Trophoblast cell (in vitro differentiated cells and primary cell): ENCODE measurements at regions not wholly inside any gene's neighbourhood (a gene's known extent, or its start where the extent isn't known, plus 50 kb on each side); places are given as distances from the start of the nearest gene placed in this dataset.
A peak's percentile ranks its signal among the peaks of the same experiment; 100 is the strongest.

Source experiments
- DNase-seq, 2 donors: peaks; one replicate each; pipeline ENCODE4 v3.0.0-alpha.2; 2016
- H2AFZ ChIP-seq: 2 replicates; pipeline ENCODE4 v1.6.1; 2013; ENCODE audit warnings: low read length, moderate library complexity, mild to moderate bottlenecking; ENCODE audit not compliant: insufficient read depth, poor library complexity
- H2AK5ac ChIP-seq: 2 replicates; pipeline ENCODE4 v1.6.1; 2013; ENCODE audit warnings: mild to moderate bottlenecking, low read length
- H2BK120ac ChIP-seq: 2 replicates; pipeline ENCODE4 v1.6.1; 2013; ENCODE audit warnings: low read length, mild to moderate bottlenecking, moderate library complexity; ENCODE audit not compliant: insufficient read depth, poor library complexity
- H2BK12ac ChIP-seq: 2 replicates; pipeline ENCODE4 v1.6.1; 2013; ENCODE audit warnings: mild to moderate bottlenecking, low read length, moderate library complexity
- H2BK5ac ChIP-seq: 2 replicates; pipeline ENCODE4 v1.6.1; 2013; ENCODE audit warnings: low read length, low read depth, moderate library complexity, mild to moderate bottlenecking; ENCODE audit not compliant: poor library complexity
- H3K14ac ChIP-seq: 2 replicates; pipeline ENCODE4 v1.6.1; 2013; ENCODE audit warnings: mild to moderate bottlenecking, low read length
- H3K18ac ChIP-seq: 2 replicates; pipeline ENCODE4 v1.6.1; 2013; ENCODE audit warnings: mild to moderate bottlenecking, low read length
- H3K23ac ChIP-seq: 2 replicates; pipeline ENCODE4 v1.6.1; 2013; ENCODE audit warnings: low read length
- H3K27ac ChIP-seq: 2 replicates; pipeline ENCODE4 v1.5.1; 2013; ENCODE audit warnings: low read depth, mild to moderate bottlenecking, inconsistent platforms, low read length, moderate library complexity
- H3K27me3 ChIP-seq: 2 replicates; pipeline ENCODE4 v1.6.1; 2013; ENCODE audit warnings: inconsistent platforms, mild to moderate bottlenecking, low read length, moderate library complexity; ENCODE audit not compliant: insufficient read depth
- H3K36me3 ChIP-seq, 2 experiments: 1 replicate in 1 of 2; 2 replicates in 1 of 2; pipeline ENCODE4 v1.6.1; 2013; ENCODE audit warnings: low read length in 2 of 2, mild to moderate bottlenecking in 2 of 2, moderate library complexity in 1 of 2; ENCODE audit not compliant: insufficient read depth in 2 of 2, control insufficient read depth in 1 of 2
- H3K4ac ChIP-seq: 2 replicates; pipeline ENCODE4 v1.6.1; 2013; ENCODE audit warnings: low read depth, mild to moderate bottlenecking, low read length, moderate library complexity
- H3K4me1 ChIP-seq, 2 experiments: 1 replicate in 1 of 2; 2 replicates in 1 of 2; pipeline ENCODE4 v1.6.1; 2013; ENCODE audit warnings: low read length in 2 of 2, mild to moderate bottlenecking in 2 of 2, moderate library complexity in 1 of 2; ENCODE audit not compliant: insufficient read depth in 2 of 2, control insufficient read depth in 1 of 2
- H3K4me2 ChIP-seq: 2 replicates; pipeline ENCODE4 v1.6.1; 2013; ENCODE audit warnings: inconsistent platforms, mild to moderate bottlenecking, low read length, moderate library complexity
- H3K4me3 ChIP-seq: 2 replicates; pipeline ENCODE4 v1.5.1; 2013; ENCODE audit warnings: mild to moderate bottlenecking, low read depth, low read length, inconsistent platforms
- H3K79me1 ChIP-seq: one replicate; pipeline ENCODE4 v1.6.1; 2013; ENCODE audit warnings: low read length
- H3K79me2 ChIP-seq: 2 replicates; pipeline ENCODE4 v1.6.1; 2013; ENCODE audit warnings: low read length, mild to moderate bottlenecking; ENCODE audit not compliant: control insufficient read depth, insufficient read depth, poor library complexity
- H3K9ac ChIP-seq: 2 replicates; pipeline ENCODE4 v1.6.1; 2013; ENCODE audit warnings: mild to moderate bottlenecking, low read length
- H3K9me3 ChIP-seq: 2 replicates; pipeline ENCODE4 v1.6.1; 2013; ENCODE audit warnings: low read depth, mild to moderate bottlenecking, control low read depth, inconsistent platforms, low read length; ENCODE audit not compliant: insufficient read depth
- H4K12ac ChIP-seq: 2 replicates; pipeline ENCODE4 v1.6.1; 2013; ENCODE audit warnings: low read depth, mild to moderate bottlenecking, low read length, moderate library complexity
- H4K8ac ChIP-seq: 2 replicates; pipeline ENCODE4 v1.6.1; 2013; ENCODE audit warnings: low read depth, mild to moderate bottlenecking, low read length, moderate library complexity
- H4K91ac ChIP-seq: one replicate; pipeline ENCODE4 v1.6.1; 2013; ENCODE audit warnings: low read depth, mild to moderate bottlenecking, low read length, moderate library complexity
- WGBS: extraction: QIAGEN DNeasy Blood & Tissue Kit; methylation state at CpG from one replicate; pipeline ENCODE4 v1.1.7; 2013; ENCODE audit warnings: missing lambda C conversion rate; ENCODE audit not compliant: insufficient read length, insufficient coverage; ENCODE audit errors: extremely low coverage; 5-methylcytosine and 5-hydroxymethylcytosine counted together

- no CpG with 5 or more reads among the region's 2 CpGs for WGBS
- no peak for DNase-seq
- no peaks in the 10 kb centered on the region for H3K4me1 ChIP-seq
These were observed 472.8 kb upstream of the MKI67 start for GRCh38 chr10:128599030-128599429.

GRCh38 chr10:128599538-128599937 lies 473.3 kb upstream of the MKI67 start:
- H3K14ac ChIP-seq, result no peak overlapping the region
- no peak overlapping the region for H2AK5ac ChIP-seq
- H3K4me1 ChIP-seq, result no peaks in the 10 kb centered on the region
- no peak overlapping the region for H3K9ac ChIP-seq
- H3K4me2 ChIP-seq, result no peak overlapping the region
- no peak overlapping the region for H4K8ac ChIP-seq
- H3K27me3 ChIP-seq, result no peaks in the 10 kb centered on the region
- WGBS, result no CpG with 5 or more reads among the region's 4 CpGs
- no peak overlapping the region for H2AFZ ChIP-seq
- no peaks in the 10 kb centered on the region for H3K9me3 ChIP-seq
- no peak overlapping the region for H4K12ac ChIP-seq
- H3K23ac ChIP-seq, result no peak overlapping the region
- no peak overlapping the region for H3K4ac ChIP-seq
- DNase-seq, result no peak
- H3K18ac ChIP-seq, result no peak overlapping the region
- H3K27ac ChIP-seq, result no peak overlapping the region
- H2BK12ac ChIP-seq, result peak overlapping the region; percentile 24
- H2BK120ac ChIP-seq, result no peak overlapping the region
- H3K79me1 ChIP-seq, result peaks cover 1% of the 10 kb centered on the region
- H3K79me2 ChIP-seq, result no peaks in the 10 kb centered on the region
- H3K36me3 ChIP-seq, result no peaks in the 10 kb centered on the region
- no peak overlapping the region for H3K4me3 ChIP-seq
- no peak overlapping the region for H2BK5ac ChIP-seq
- no peak overlapping the region for H4K91ac ChIP-seq

More at GRCh38 chr10:128599030-128599429, 472.8 kb upstream of the MKI67 start:
- Histone ChIP-seq H3K36me3 (no peaks in the 10 kb centered on the region), H3K79me2 (no peaks in the 10 kb centered on the region), H4K91ac (no peak overlapping the region), H3K23ac (no peak overlapping the region), H3K27ac (no peak overlapping the region), H3K4ac (no peak overlapping the region), H2BK5ac (no peak overlapping the region), H3K14ac (no peak overlapping the region), H3K79me1 (peaks cover 1% of the 10 kb centered on the region), H2AK5ac (no peak overlapping the region), H2BK120ac (no peak overlapping the region), H2AFZ (no peak overlapping the region), H2BK12ac (peak overlapping the region; percentile 58), H3K9ac (no peak overlapping the region), H3K27me3 (no peaks in the 10 kb centered on the region), H4K8ac (no peak overlapping the region), H3K9me3 (no peaks in the 10 kb centered on the region), H3K4me2 (no peak overlapping the region), H3K4me3 (no peak overlapping the region), H3K18ac (no peak overlapping the region), H4K12ac (no peak overlapping the region)

GRCh38 chr10:128602183-128602582 lies 476.0 kb upstream of the MKI67 start:
- no peak overlapping the region for H2AK5ac ChIP-seq
- H3K79me1 ChIP-seq, result peaks cover 1% of the 10 kb centered on the region
- no peak overlapping the region for H2BK5ac ChIP-seq

GRCh38 chr10:128604025-128604424 lies 477.8 kb upstream of the MKI67 start:
- no peak overlapping the region for H3K4me3 ChIP-seq

More at GRCh38 chr10:128602183-128602582, 476.0 kb upstream of the MKI67 start:
- H4K8ac ChIP-seq, result no peak overlapping the region
- H3K9me3 ChIP-seq, result peaks cover under 1% of the 10 kb centered on the region
- no peak for DNase-seq
- no peak overlapping the region for H3K23ac ChIP-seq
- H3K18ac ChIP-seq, result no peak overlapping the region
- no peak overlapping the region for H4K91ac ChIP-seq
- H4K12ac ChIP-seq, result no peak overlapping the region
- H2BK120ac ChIP-seq, result no peak overlapping the region
- no peaks in the 10 kb centered on the region for H3K79me2 ChIP-seq
- H3K9ac ChIP-seq, result no peak overlapping the region
- H3K36me3 ChIP-seq, result no peaks in the 10 kb centered on the region
- H3K14ac ChIP-seq, result no peak overlapping the region
- H3K27ac ChIP-seq, result no peak overlapping the region
- no peak overlapping the region for H2BK12ac ChIP-seq
- H2AFZ ChIP-seq, result no peak overlapping the region
- no peaks in the 10 kb centered on the region for H3K27me3 ChIP-seq
- H3K4me1 ChIP-seq, result no peaks in the 10 kb centered on the region
- no peak overlapping the region for H3K4me2 ChIP-seq
- no CpG with 5 or more reads among the region's 6 CpGs for WGBS
- H3K4me3 ChIP-seq, result no peak overlapping the region
- no peak overlapping the region for H3K4ac ChIP-seq

More at GRCh38 chr10:128604025-128604424, 477.8 kb upstream of the MKI67 start:
- no peak overlapping the region for H4K91ac ChIP-seq
- H3K79me1 ChIP-seq, result peaks cover 1% of the 10 kb centered on the region
- H3K4me2 ChIP-seq, result no peak overlapping the region
- no peak overlapping the region for H2BK12ac ChIP-seq
- WGBS, result no CpG with 5 or more reads among the region's 13 CpGs
- H4K12ac ChIP-seq, result no peak overlapping the region
- H3K9ac ChIP-seq, result no peak overlapping the region
- H3K4me1 ChIP-seq, result no peaks in the 10 kb centered on the region
- no peak overlapping the region for H2AFZ ChIP-seq
- no peak overlapping the region for H2BK5ac ChIP-seq
- no peaks in the 10 kb centered on the region for H3K36me3 ChIP-seq
- no peak overlapping the region for H3K23ac ChIP-seq
- DNase-seq, result no peak
- H3K18ac ChIP-seq, result no peak overlapping the region
- no peak overlapping the region for H3K4ac ChIP-seq
- no peak overlapping the region for H2AK5ac ChIP-seq
- no peaks in the 10 kb centered on the region for H3K27me3 ChIP-seq
- no peak overlapping the region for H4K8ac ChIP-seq
- H3K79me2 ChIP-seq, result no peaks in the 10 kb centered on the region
- H3K27ac ChIP-seq, result no peak overlapping the region
- no peak overlapping the region for H2BK120ac ChIP-seq
- no peak overlapping the region for H3K14ac ChIP-seq
- peaks cover 2% of the 10 kb centered on the region for H3K9me3 ChIP-seq
